HCT116 (cell line): ENCODE measurements at regions not wholly inside any gene's neighbourhood (a gene's known extent, or its start where the extent isn't known, plus 50 kb on each side); places are given as distances from the start of the nearest gene placed in this dataset.

ENCODE experiments used
- ATAC-seq: fragments of 200-7000 bp; cut with Tn5 transposase; 2 replicates; pipeline ENCODE4 v1.9.1; 2020; ENCODE audit warnings: mild to moderate bottlenecking, moderate library complexity
- BruUV-seq: library from RNA; stranded (reverse); fragments of 400-500 nt; replicated peaks from 2 replicates; lab custom pipeline; 2021; lab: Mats Ljungman, UMichigan
- CTCF ChIA-PET: fragments of 300-600 bp; sonication (Branson Sonifier 250); formaldehyde crosslinking; loops from one replicate; lab custom pipeline; 2021; ENCODE audit warnings: antibody characterized with exemption; lab: Charles Lee
- POLR2A ChIA-PET: fragments of 300-600, 350-600 bp; sonication (Branson Sonifier 250); formaldehyde crosslinking; loops from one replicate; lab custom pipeline; 2021; ENCODE audit warnings: antibody characterized with exemption; lab: Charles Lee
- RAD21 ChIA-PET, 2 experiments: fragments of 300-600 bp; sonication (Branson Sonifier 250); formaldehyde crosslinking; loops; one replicate each; lab custom pipeline; 2023; ENCODE audit warnings: low total read pairs in 2 of 2; ENCODE audit not compliant: uncharacterized antibody in 2 of 2, unreplicated experiment in 2 of 2, low non-redundant PET in 1 of 2; lab: Charles Lee
- DNase-seq: peaks from one replicate; pipeline ENCODE4 v3.0.0-alpha.2; 2010; ENCODE audit warnings: low read depth, low spot score
- H2AFZ ChIP-seq: fragments of 200-600 bp; shearing (Covaris generic), sonication (generic); 2 replicates; pipeline ENCODE4 v1.6.1; 2017; ENCODE audit warnings: low read depth, mixed run types, mixed read lengths, antibody characterized with exemption, low read length; ENCODE audit not compliant: poor library complexity, severe bottlenecking
- H3K27ac ChIP-seq: 2 replicates; pipeline ENCODE4 v1.5.1; 2012; ENCODE audit warnings: low read depth, low read length
- H3K27me3 ChIP-seq: fragments of 200-600 bp; sonication (generic); 2 replicates; pipeline ENCODE4 v1.6.1; 2016; ENCODE audit warnings: mixed run types, low read length, mixed read lengths; ENCODE audit not compliant: insufficient read depth
- H3K36me3 ChIP-seq, 2 experiments: fragments of 200-500 bp in 1 of 2; fragments of 200-600 bp in 1 of 2; sonication (Bioruptor generic) in 1 of 2; sonication (generic) in 1 of 2; 2 replicates each; pipeline versions ENCODE4 v1.5.1 to v1.6.1; 2014 to 2016; ENCODE audit warnings: low read length in 2 of 2, inconsistent platforms in 1 of 2, mixed read lengths in 1 of 2, mixed run types in 1 of 2; ENCODE audit not compliant: insufficient read depth in 2 of 2, control insufficient read depth in 1 of 2
- H3K4me1 ChIP-seq, 2 experiments: fragments of 200-600 bp in 1 of 2; sonication (generic) in 1 of 2; 2 replicates each; pipeline versions ENCODE4 v1.5.1 to v1.6.1; 2012 to 2017; ENCODE audit warnings: low read length in 2 of 2, inconsistent platforms in 1 of 2, mild to moderate bottlenecking in 1 of 2, mixed read lengths in 1 of 2, mixed run types in 1 of 2, moderate library complexity in 1 of 2; ENCODE audit not compliant: insufficient read depth in 2 of 2, control insufficient read depth in 1 of 2
- H3K4me2 ChIP-seq: fragments of 200-600 bp; sonication (generic); 2 replicates; pipeline ENCODE4 v1.6.1; 2017; ENCODE audit warnings: mixed run types, low read length, mixed read lengths
- H3K4me3 ChIP-seq, 2 experiments: fragments of 200-600 bp in 1 of 2; sonication (generic) in 1 of 2; replicated peaks in 1 of 2; 2 replicates each; pipeline ENCODE4 v1.5.1; 2011 to 2016; ENCODE audit warnings: low read length in 2 of 2, control low read depth in 1 of 2, low read depth in 1 of 2, mild to moderate bottlenecking in 1 of 2, mixed read lengths in 1 of 2, mixed run types in 1 of 2
- H3K79me2 ChIP-seq: fragments of 200-600 bp; sonication (generic); 2 replicates; pipeline ENCODE4 v1.6.1; 2017; ENCODE audit warnings: mild to moderate bottlenecking, mixed run types, low read length, moderate library complexity, mixed read lengths; ENCODE audit not compliant: insufficient read depth
- H3K9ac ChIP-seq: fragments of 200-600 bp; sonication (generic); 2 replicates; pipeline ENCODE4 v1.6.1; 2016; ENCODE audit warnings: low read length, mixed read lengths
- H3K9me2 ChIP-seq: fragments of 200-600 bp; sonication (generic), shearing (Covaris generic); 2 replicates; pipeline ENCODE4 v1.6.1; 2017; ENCODE audit warnings: mixed run types, mild to moderate bottlenecking, moderate library complexity; ENCODE audit not compliant: insufficient read depth
- H3K9me3 ChIP-seq, 2 experiments: fragments of 200-500 bp in 1 of 2; fragments of 200-600 bp in 1 of 2; sonication (Bioruptor generic) in 1 of 2; sonication (generic) in 1 of 2; 2 replicates each; pipeline ENCODE4 v1.6.1; 2014 to 2017; ENCODE audit warnings: low read length in 2 of 2, mixed read lengths in 2 of 2, inconsistent platforms in 1 of 2, low read depth in 1 of 2, mild to moderate bottlenecking in 1 of 2, mixed run types in 1 of 2, moderate library complexity in 1 of 2; ENCODE audit not compliant: control insufficient read depth in 1 of 2, insufficient read depth in 1 of 2
- H4K20me1 ChIP-seq: fragments of 200-600 bp; sonication (generic), shearing (Covaris generic); 2 replicates; pipeline ENCODE4 v1.6.1; 2017; ENCODE audit warnings: mixed run types, mild to moderate bottlenecking, moderate library complexity; ENCODE audit not compliant: insufficient read depth
- CBX3 ChIP-seq: IDR thresholded peaks from 2 replicates; pipeline ENCODE4 v1.6.1; 2012; ENCODE audit warnings: low read depth
- CTCF ChIP-seq, 3 experiments: fragments of 200-600 bp in 1 of 3; sonication (generic) in 1 of 3; IDR thresholded peaks in 2 of 3; conservative IDR thresholded peaks in 1 of 3; 2 replicates each; pipeline ENCODE4 v1.5.1; 2012 to 2017; ENCODE audit warnings: low read depth in 2 of 3, low read length in 2 of 3, antibody characterized with exemption in 1 of 3, borderline replicate concordance in 1 of 3, control low read depth in 1 of 3, mild to moderate bottlenecking in 1 of 3, mixed read lengths in 1 of 3, mixed run types in 1 of 3, moderate library complexity in 1 of 3; ENCODE audit not compliant: insufficient read depth in 1 of 3
- EGR1 ChIP-seq: IDR thresholded peaks from 2 replicates; pipeline ENCODE4 v1.6.1; 2012; ENCODE audit warnings: low read depth
- EZH2 ChIP-seq: fragments of 200-600 bp; sonication (generic); IDR thresholded peaks from 2 replicates; pipeline ENCODE4 v1.6.1; 2017; ENCODE audit warnings: antibody characterized with exemption, mixed run types
- JUND ChIP-seq: IDR thresholded peaks from 2 replicates; pipeline ENCODE4 v1.6.1; 2012
- POLR2A ChIP-seq: IDR thresholded peaks from 2 replicates; pipeline ENCODE4 v1.7.0; 2011; ENCODE audit warnings: borderline replicate concordance; ENCODE audit not compliant: insufficient read depth, insufficient read length; ENCODE audit errors: extremely low read depth
- POLR2AphosphoS5 ChIP-seq: IDR thresholded peaks from 2 replicates; pipeline ENCODE4 v1.6.1; 2011; ENCODE audit warnings: mild to moderate bottlenecking, low read depth, low read length, moderate library complexity
- REST ChIP-seq: IDR thresholded peaks from 2 replicates; pipeline ENCODE4 v1.6.1; 2012; ENCODE audit warnings: low read depth
- SP1 ChIP-seq: IDR thresholded peaks from 2 replicates; pipeline ENCODE4 v1.6.1; 2012; ENCODE audit warnings: low read depth
- YY1 ChIP-seq: IDR thresholded peaks from 2 replicates; pipeline ENCODE4 v1.6.1; 2011; ENCODE audit warnings: low read length, low read depth, moderate library complexity, mild to moderate bottlenecking; ENCODE audit not compliant: insufficient replicate concordance; ENCODE audit errors: extremely low read depth
- intact Hi-C: fragments of 100-400 bp; cut with micrococcal nuclease; formaldehyde crosslinking; loops from 2 replicates; pipeline ENCODE4 v1.10.0; 2022

- Histone ChIP-seq H3K27ac (no peak overlapping the region), H4K20me1 (no peaks in the 10 kb centered on the region), H3K9ac (no peak overlapping the region), H3K9me2 (no peaks in the 10 kb centered on the region), H3K9me3 (peaks cover 5 to 28% of the 10 kb centered on the region in 2 experiments; a peak in 3 of 4 replicates), H3K36me3 (no peaks in the 10 kb centered on the region), H3K4me2 (no peak overlapping the region), H3K4me3 (no peak overlapping the region), H2AFZ (no peak overlapping the region), H3K79me2 (no peaks in the 10 kb centered on the region), H3K27me3 (no peaks in the 10 kb centered on the region), H3K4me1 (no peaks in the 10 kb centered on the region)
- ChIA-PET POLR2A (no interaction called here), RAD21 (no interaction called here), CTCF (no interaction called here)
- intact Hi-C loops: no loop called here
- no peak for TF ChIP-seq POLR2A
- DNase-seq: no peak
- ATAC-seq: no peak
- no TSS peak for BruUV-seq
Observed at GRCh38 chr14:87203346-87203745, 789.6 kb downstream of the GALC start.

- ATAC-seq (no peak), DNase-seq (no peak)
- no TSS peak for BruUV-seq
- Histone ChIP-seq H3K9ac (no peak overlapping the region), H3K4me2 (no peak overlapping the region), H3K9me3 (peaks cover 0 to 29% of the 10 kb centered on the region in 2 experiments; a peak in 3 of 4 replicates), H3K4me3 (no peak overlapping the region), H2AFZ (no peak overlapping the region), H4K20me1 (no peaks in the 10 kb centered on the region), H3K4me1 (no peaks in the 10 kb centered on the region), H3K9me2 (no peaks in the 10 kb centered on the region), H3K36me3 (no peaks in the 10 kb centered on the region), H3K27ac (no peak overlapping the region), H3K79me2 (no peaks in the 10 kb centered on the region), H3K27me3 (no peaks in the 10 kb centered on the region)
- intact Hi-C loops: no loop called here
- TF ChIP-seq REST (no peak), CTCF (IDR thresholded peaks at IDR 0.05 in 2 of 3, conservative IDR thresholded peaks at IDR 0.05 in 1 of 3; ENCODE audit: borderline replicate concordance in 1 of 3, insufficient read depth in 1 of 3, low read depth in 2 of 3, low read length in 2 of 3) (no peak), SP1 (no peak), EZH2 (no peak), JUND (no peak), POLR2AphosphoS5 (no peak), YY1 (no peak), EGR1 (no peak), CBX3 (no peak)
- ChIA-PET RAD21 (no interaction called here), CTCF (no interaction called here), POLR2A (no interaction called here)
Observed at GRCh38 chr14:87199381-87199780, 793.6 kb downstream of the GALC start.
